ENCODE measurements at regions not wholly inside any gene's neighbourhood (a gene's known extent, or its start where the extent isn't known, plus 50 kb on each side); places are given as distances from the start of the nearest gene placed in this dataset.
A peak's percentile ranks its signal among the peaks of the same experiment; 100 is the strongest.

DNA sequence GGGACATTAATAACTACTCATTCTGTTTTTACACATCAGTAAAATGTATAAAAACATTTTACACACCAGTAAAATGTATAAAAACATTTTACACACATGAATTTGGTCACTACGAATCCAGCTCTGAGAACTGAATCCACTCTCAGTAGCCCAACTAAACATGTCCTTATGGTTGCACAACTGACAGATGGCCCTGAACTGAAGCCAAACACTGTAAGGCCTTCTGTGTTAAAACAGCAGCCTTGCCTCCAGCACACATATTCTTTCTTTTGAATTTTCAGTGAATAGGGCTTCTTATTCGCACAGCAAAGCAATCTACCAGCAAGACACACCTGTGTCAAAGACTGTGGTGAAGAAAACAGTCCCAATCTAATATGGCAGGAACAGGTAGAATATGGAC is 169.9 kb upstream of the FMR1 start:
- peaks cover 8% of the 10 kb centered on the region for H3K4me1 Mint-ChIP-seq (ENCODE audit: low read depth, unreplicated experiment)
- H3K4me3 Mint-ChIP-seq (ENCODE audit: unreplicated experiment), result no peak overlapping the region
- H3K36me3 Mint-ChIP-seq (ENCODE audit: low read depth, unreplicated experiment), result no peaks in the 10 kb centered on the region
- no peak overlapping the region for H3K4me2 ChIP-seq (ENCODE audit: low read length)
- no peaks in the 10 kb centered on the region for H3K79me2 ChIP-seq (ENCODE audit: insufficient read depth, low read length)
- H3K27me3 Mint-ChIP-seq (ENCODE audit: low read depth, unreplicated experiment), result no peaks in the 10 kb centered on the region
- no peaks in the 10 kb centered on the region for H4K20me1 ChIP-seq (ENCODE audit: insufficient read depth, low read length)
- H3K27ac ChIP-seq (ENCODE audit: low read depth, low read length), result no peak overlapping the region
- no peaks in the 10 kb centered on the region for H3K27me3 ChIP-seq (ENCODE audit: insufficient read depth, low read length)
- H3K9ac ChIP-seq (ENCODE audit: low read length), result no peak overlapping the region
- H3K9me3 ChIP-seq (ENCODE audit: insufficient read depth, low read depth, low read length), result no peaks in the 10 kb centered on the region
- no peak overlapping the region for H3K4me3 ChIP-seq (ENCODE audit: insufficient read depth, low read depth, low read length)
- no peaks in the 10 kb centered on the region for H3K4me1 ChIP-seq (ENCODE audit: insufficient read depth, low read length)
- no peak overlapping the region for H3K27ac Mint-ChIP-seq (ENCODE audit: unreplicated experiment)
- DNase-seq (ENCODE audit: low read depth), result no peak
- H3K9me3 Mint-ChIP-seq (ENCODE audit: unreplicated experiment), result no peaks in the 10 kb centered on the region
- no peaks in the 10 kb centered on the region for H3K36me3 ChIP-seq (ENCODE audit: insufficient read depth, low read length)
- no peak overlapping the region for H2AFZ ChIP-seq (ENCODE audit: low read depth, low read length)
- TF ChIP-seq EZH2 (IDR thresholded peaks at IDR 0.05; ENCODE audit: insufficient read depth, low read length), result no peak
- TF ChIP-seq, protein P1, sequence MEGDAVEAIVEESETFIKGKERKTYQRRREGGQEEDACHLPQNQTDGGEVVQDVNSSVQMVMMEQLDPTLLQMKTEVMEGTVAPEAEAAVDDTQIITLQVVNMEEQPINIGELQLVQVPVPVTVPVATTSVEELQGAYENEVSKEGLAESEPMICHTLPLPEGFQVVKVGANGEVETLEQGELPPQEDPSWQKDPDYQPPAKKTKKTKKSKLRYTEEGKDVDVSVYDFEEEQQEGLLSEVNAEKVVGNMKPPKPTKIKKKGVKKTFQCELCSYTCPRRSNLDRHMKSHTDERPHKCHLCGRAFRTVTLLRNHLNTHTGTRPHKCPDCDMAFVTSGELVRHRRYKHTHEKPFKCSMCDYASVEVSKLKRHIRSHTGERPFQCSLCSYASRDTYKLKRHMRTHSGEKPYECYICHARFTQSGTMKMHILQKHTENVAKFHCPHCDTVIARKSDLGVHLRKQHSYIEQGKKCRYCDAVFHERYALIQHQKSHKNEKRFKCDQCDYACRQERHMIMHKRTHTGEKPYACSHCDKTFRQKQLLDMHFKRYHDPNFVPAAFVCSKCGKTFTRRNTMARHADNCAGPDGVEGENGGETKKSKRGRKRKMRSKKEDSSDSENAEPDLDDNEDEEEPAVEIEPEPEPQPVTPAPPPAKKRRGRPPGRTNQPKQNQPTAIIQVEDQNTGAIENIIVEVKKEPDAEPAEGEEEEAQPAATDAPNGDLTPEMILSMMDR (IDR thresholded peaks at IDR 0.05; ENCODE audit: insufficient read depth, low read depth, low read length), result no peak
- peak; percentile 29 for FAIRE-seq

DNA sequence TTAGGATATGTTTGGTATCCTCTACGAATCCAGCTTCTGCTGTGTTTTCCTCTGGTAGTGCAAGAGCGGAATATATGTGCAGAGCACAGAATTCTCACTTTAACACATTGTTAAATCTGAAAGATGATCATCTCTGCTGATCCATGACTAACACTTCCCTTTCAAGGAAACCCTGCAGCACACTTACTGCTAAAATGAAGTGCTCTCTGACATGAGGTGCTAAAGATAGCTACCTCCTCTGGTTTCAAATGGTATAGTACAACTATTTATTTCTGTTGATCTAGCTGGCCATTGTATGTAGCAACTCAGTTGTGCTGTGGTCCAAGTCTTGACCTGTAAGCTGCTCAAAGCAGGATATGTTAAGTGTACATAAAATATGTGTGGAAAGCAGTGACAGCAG is 162.4 kb upstream of the FMR1 start:
- H3K4me3 ChIP-seq (ENCODE audit: insufficient read depth, low read depth, low read length), result no peak overlapping the region
- H4K20me1 ChIP-seq (ENCODE audit: insufficient read depth, low read length), result no peaks in the 10 kb centered on the region
- Mint-ChIP-seq H3K9me3 (ENCODE audit: unreplicated experiment) (no peaks in the 10 kb centered on the region), H3K27ac (ENCODE audit: unreplicated experiment) (no peak overlapping the region), H3K4me1 (ENCODE audit: low read depth, unreplicated experiment) (no peaks in the 10 kb centered on the region), H3K36me3 (ENCODE audit: low read depth, unreplicated experiment) (no peaks in the 10 kb centered on the region), H3K4me3 (ENCODE audit: unreplicated experiment) (no peak overlapping the region), H3K27me3 (ENCODE audit: low read depth, unreplicated experiment) (peaks cover 12% of the 10 kb centered on the region)
- TF ChIP-seq, protein P1 (IDR thresholded peaks at IDR 0.05; ENCODE audit: insufficient read depth, low read depth, low read length), result no peak
- TF ChIP-seq EZH2 (IDR thresholded peaks at IDR 0.05; ENCODE audit: insufficient read depth, low read length), result no peak
- no peaks in the 10 kb centered on the region for H3K4me1 ChIP-seq (ENCODE audit: insufficient read depth, low read length)
- no peaks in the 10 kb centered on the region for H3K79me2 ChIP-seq (ENCODE audit: insufficient read depth, low read length)
- H3K4me2 ChIP-seq (ENCODE audit: low read length), result no peak overlapping the region
- no peak for DNase-seq (ENCODE audit: low read depth)
- H3K27me3 ChIP-seq (ENCODE audit: insufficient read depth, low read length), result no peaks in the 10 kb centered on the region
- H3K9ac ChIP-seq (ENCODE audit: low read length), result no peak overlapping the region
- no peaks in the 10 kb centered on the region for H3K36me3 ChIP-seq (ENCODE audit: insufficient read depth, low read length)
- FAIRE-seq, result no peak
- no peak overlapping the region for H2AFZ ChIP-seq (ENCODE audit: low read depth, low read length)
- no peaks in the 10 kb centered on the region for H3K9me3 ChIP-seq (ENCODE audit: insufficient read depth, low read depth, low read length)
- no peak overlapping the region for H3K27ac ChIP-seq (ENCODE audit: low read depth, low read length)

DNA sequence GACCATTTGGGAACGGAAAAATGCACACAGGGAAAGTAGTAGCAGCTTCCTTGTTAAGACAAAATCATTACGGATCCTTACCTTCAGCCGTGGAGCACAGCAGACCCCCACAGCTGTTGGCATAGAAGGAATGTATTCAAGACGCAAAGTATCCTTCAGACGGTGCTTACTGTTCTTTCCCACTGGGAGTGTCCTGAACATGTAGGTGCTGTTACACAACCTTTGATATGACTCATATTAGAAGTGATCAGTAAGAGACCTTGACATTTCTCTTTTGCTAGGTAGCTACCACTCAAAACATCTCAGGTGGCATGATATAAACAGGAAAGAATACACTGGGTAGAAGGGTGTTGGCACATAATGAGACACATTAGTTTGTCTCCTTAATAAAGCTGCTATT is 154.0 kb upstream of the FMR1 start:
- Histone ChIP-seq H3K79me2 (ENCODE audit: insufficient read depth, low read length) (no peaks in the 10 kb centered on the region), H3K9me3 (ENCODE audit: insufficient read depth, low read depth, low read length) (no peaks in the 10 kb centered on the region), H3K9ac (ENCODE audit: low read length) (no peak overlapping the region), H3K4me3 (ENCODE audit: insufficient read depth, low read depth, low read length) (no peak overlapping the region), H2AFZ (ENCODE audit: low read depth, low read length) (no peak overlapping the region), H3K27me3 (ENCODE audit: insufficient read depth, low read length) (no peaks in the 10 kb centered on the region), H3K27ac (ENCODE audit: low read depth, low read length) (no peak overlapping the region), H3K36me3 (ENCODE audit: insufficient read depth, low read length) (no peaks in the 10 kb centered on the region), H3K4me2 (ENCODE audit: low read length) (no peak overlapping the region), H4K20me1 (ENCODE audit: insufficient read depth, low read length) (no peaks in the 10 kb centered on the region), H3K4me1 (ENCODE audit: insufficient read depth, low read length) (no peaks in the 10 kb centered on the region)
- no peaks in the 10 kb centered on the region for H3K4me1 Mint-ChIP-seq (ENCODE audit: low read depth, unreplicated experiment)
- DNase-seq (ENCODE audit: low read depth) (no peak), FAIRE-seq (no peak)
- TF ChIP-seq, protein P1 (IDR thresholded peaks at IDR 0.05; ENCODE audit: insufficient read depth, low read depth, low read length), result no peak
- TF ChIP-seq EZH2 (IDR thresholded peaks at IDR 0.05; ENCODE audit: insufficient read depth, low read length), result no peak
- H3K27ac Mint-ChIP-seq (ENCODE audit: unreplicated experiment), result no peak overlapping the region
- H3K36me3 Mint-ChIP-seq (ENCODE audit: low read depth, unreplicated experiment), result no peaks in the 10 kb centered on the region
- H3K4me3 Mint-ChIP-seq (ENCODE audit: unreplicated experiment), result no peak overlapping the region
- H3K27me3 Mint-ChIP-seq (ENCODE audit: low read depth, unreplicated experiment), result peaks cover 10% of the 10 kb centered on the region
- H3K9me3 Mint-ChIP-seq (ENCODE audit: unreplicated experiment), result no peaks in the 10 kb centered on the region
